HUDEP-2 (cell line): ENCODE measurements at regions not wholly inside any gene's neighbourhood (a gene's known extent, or its start where the extent isn't known, plus 50 kb on each side); places are given as distances from the start of the nearest gene placed in this dataset.
A peak's percentile ranks its signal among the peaks of the same experiment; 100 is the strongest.

Experiments used
- DNase-seq, 76 experiments: peaks; one replicate each; lab custom pipeline; 2025; ENCODE audit not compliant: unreplicated experiment in 76 of 76; lab: John Stamatoyannopoulos, UW

DNA sequence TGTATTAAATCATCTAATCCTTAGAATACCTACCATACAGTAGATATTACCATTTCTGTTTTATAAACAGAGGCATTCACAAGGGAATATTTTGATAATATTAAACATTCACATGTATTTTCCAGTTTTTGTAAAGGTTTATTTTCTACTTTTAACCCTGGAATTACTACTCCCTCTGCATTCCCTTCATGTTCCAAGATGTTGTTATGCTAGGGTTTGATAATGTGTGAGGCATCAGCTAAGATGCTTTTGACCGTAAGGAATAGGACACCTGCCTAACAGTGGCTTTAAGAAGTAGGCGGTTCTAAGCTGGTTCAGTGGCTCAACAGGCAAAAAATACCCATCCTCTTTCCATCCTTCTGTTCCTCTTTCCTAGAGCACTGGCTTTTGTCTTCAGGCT is 131.9 kb upstream of the USP24 start:
- no peak for DNase-seq

- DNase-seq, result no peak
Observed at GRCh38 chr1:55346586-55346985, 131.4 kb upstream of the USP24 start.

GRCh38 chr1:55339681-55340080 is 124.5 kb upstream of the USP24 start:
- no peak for DNase-seq

DNA sequence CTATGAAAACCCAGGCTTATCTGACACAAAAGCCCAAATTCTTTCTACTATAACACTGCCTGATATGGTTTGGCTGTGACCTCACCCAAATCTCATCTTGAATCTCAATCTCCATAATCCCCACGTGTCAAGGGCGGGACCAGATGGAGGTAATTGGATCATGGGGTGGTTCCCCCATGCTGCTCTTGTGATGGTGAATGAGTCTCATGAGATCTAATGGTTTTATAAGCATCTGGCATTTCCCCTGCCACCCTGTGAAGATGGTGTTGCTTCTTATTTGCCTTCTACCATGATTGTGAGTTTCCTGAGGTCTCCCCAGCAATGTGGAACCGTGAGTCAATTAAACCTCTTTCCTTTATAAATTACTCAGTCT is 123.3 kb upstream of the USP24 start:
- no peak for DNase-seq

DNA sequence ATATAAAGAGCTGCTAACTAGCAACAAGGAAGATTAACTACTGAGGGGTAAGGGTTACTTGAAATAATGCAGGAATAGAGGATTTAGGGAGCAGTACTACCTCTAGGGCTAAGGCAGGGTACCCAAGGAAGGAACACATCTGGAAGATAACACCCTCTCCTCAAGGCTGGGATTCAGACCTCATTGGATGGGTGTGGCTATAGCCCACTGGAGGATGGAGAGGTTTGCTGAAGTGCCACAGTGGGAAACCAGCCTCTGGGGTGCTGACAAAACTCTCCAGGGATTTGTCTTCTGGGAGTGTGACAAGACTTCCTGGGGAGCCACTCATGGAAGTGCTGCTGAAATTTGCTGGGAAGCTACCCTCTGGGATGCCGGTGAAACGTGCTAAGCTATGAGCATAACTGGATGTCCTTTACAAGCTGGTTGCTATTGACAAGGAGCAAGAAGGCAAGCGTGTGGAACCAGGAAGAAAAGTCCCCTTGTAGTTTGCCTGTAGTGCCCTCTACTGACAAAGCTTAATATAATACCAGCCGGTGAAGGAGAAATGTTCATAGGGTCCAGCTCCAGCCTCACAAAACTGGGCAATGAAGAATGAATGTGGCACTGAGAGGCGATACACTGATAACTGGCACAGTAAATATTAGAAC is 122.8 kb upstream of the USP24 start:
- DNase-seq, result peak in 33 of 76 experiments; percentile 2 to 60 (median 21)

DNA sequence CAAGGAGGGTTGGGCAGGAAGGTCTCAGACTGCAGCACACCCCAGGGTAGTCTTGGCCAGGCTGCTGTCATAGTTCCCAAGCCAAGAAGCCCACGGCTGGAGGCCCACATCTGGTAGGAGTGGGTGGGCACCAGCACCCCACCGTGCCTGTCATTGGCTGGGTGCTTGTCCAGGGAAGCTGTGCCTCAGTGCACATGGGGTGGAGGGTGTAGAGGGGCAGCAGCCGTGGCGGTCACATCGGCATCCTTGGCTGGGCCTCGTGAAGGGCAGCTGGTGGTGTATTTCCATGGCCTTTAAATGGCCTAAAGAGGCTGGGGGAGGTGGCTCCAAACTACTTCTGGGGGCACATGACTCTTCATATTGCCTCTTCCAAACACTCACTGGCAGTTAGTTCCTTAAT is 119.6 kb upstream of the USP24 start:
- no peak for DNase-seq

- DNase-seq, result peak in 1 of 76 experiments; percentile 15
Observed at GRCh38 chr1:55334160-55334559, 119.0 kb upstream of the USP24 start.

DNA sequence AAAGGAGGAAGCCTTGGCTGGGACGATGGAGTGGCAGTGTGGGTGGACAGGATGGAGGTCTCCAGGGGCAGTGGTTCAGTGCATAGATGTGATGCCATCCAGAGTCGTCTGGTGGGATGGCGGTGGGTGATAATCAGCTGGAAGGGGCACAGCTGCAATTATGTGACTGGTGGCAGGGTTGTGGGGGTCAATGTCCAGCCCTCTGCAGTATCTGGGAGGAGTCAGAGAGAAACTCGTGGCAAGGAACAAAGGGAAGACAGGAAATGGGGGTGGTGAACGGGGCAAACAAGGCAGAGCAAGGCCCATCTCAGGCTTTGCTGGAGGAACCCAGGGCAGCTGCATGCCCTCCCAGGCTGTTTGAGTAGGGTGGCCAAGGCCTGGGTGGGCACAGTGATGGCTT is 118.3 kb upstream of the USP24 start:
- DNase-seq, result no peak

GRCh38 chr1:55331351-55331750 is 116.2 kb upstream of the USP24 start:
- DNase-seq, result no peak

GRCh38 chr1:55329808-55330432 is 114.8 kb upstream of the USP24 start:
- DNase-seq, result no peak

- DNase-seq, result no peak
Observed at GRCh38 chr1:55329091-55329490, 113.9 kb upstream of the USP24 start.

GRCh38 chr1:55326496-55327243 is 111.5 kb upstream of the USP24 start:
- DNase-seq, result no peak

DNA sequence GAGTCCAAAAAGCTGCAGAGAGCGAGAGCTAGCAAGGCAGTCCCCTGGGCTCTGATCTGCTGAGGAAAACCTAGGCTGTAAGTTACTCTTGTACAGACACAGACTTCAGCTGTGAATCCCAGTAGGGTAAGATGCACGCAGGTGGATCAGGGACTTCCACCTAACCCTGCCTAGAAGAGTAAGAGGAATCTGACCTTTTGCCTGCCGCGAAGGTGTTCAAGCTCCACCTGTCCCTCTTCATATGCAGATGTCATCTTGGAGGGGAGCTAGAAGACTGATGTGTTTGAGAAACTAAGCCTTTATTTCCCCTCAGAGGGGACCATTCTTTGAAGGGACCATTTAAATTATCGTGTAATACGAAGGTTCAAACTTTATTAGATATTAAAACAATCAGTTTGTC is 108.6 kb upstream of the USP24 start:
- no peak for DNase-seq

DNA sequence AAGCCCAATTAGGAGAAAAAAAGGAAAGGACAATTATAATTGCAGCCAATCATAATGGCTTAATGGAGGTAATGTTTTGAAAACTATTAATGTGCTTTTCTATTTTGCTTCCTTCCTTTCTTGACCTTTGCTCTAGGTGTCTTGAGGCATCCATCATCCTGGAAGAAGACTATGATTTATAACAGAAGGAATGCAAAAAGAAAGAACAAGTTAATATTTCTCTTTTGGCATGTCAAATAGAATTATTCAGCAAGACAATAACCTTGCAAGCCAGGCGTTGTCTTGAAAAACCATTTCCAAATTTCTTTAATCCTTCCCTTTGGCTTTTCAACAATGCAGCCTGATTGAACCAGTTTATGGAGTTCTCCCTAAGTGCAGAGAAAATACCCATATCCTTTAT is 107.7 kb upstream of the USP24 start:
- DNase-seq, result no peak

- no peak for DNase-seq
Observed at GRCh38 chr1:55321942-55322341, 106.8 kb upstream of the USP24 start.

- no peak for DNase-seq
Observed at GRCh38 chr1:55320891-55321290, 105.7 kb upstream of the USP24 start.

GRCh38 chr1:55318116-55318817 is 103.1 kb upstream of the USP24 start:
- DNase-seq, result no peak

GRCh38 chr1:55317673-55318072 is 102.5 kb upstream of the USP24 start:
- DNase-seq, result no peak

GRCh38 chr1:55316947-55317662 is 101.9 kb upstream of the USP24 start:
- no peak for DNase-seq

DNA sequence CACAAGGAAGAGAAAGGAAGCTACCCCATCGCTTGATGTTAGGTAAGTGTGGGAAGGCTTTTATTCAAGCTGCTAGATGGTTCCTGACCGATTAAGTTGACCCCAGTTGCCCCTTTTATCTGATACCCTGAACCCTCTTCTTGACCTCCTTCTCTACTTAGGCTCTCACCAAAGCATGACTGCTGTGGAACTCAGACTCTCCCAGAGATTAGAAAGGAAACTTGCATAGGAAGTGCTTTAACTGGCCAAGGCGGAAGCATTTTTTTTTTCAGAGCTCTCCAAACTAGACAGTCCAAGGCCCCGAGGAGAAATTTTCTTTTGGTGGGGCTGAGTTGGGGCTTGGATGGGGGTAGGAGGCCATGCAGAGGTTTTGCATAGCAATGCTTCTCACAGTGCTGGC is 101.3 kb upstream of the USP24 start:
- no peak for DNase-seq

GRCh38 chr1:55315552-55315951 is 100.4 kb upstream of the USP24 start:
- no peak for DNase-seq
